SK-N-MC (cell line): ENCODE measurements at regions not wholly inside any gene's neighbourhood (a gene's known extent, or its start where the extent isn't known, plus 50 kb on each side); places are given as distances from the start of the nearest gene placed in this dataset.

Experiments used
- EZH2 ChIP-seq: fragments of 200-600 bp; sonication (generic); IDR thresholded peaks from one replicate; pipeline ENCODE4 v1.6.1; 2017; ENCODE audit warnings: antibody characterized with exemption
- FOXP2 ChIP-seq: optimal IDR thresholded peaks from 2 replicates; pipeline ENCODE3; 2011; ENCODE audit warnings: mild to moderate bottlenecking, moderate library complexity; ENCODE audit not compliant: insufficient read depth; ENCODE audit errors: extremely low read length, control extremely low read depth
- POLR2AphosphoS5 ChIP-seq: IDR thresholded peaks from 2 replicates; pipeline ENCODE4 v1.6.1; 2012; ENCODE audit warnings: mild to moderate bottlenecking, low read depth, low read length, borderline replicate concordance

GRCh38 chr2:195118276-195118675 is 538.8 kb upstream of the SLC39A10 start:
- no peak for TF ChIP-seq POLR2AphosphoS5
- no peak for TF ChIP-seq EZH2
- TF ChIP-seq FOXP2, result no peak
